Astrocyte of the spinal cord (primary cell): ENCODE measurements at regions not wholly inside any gene's neighbourhood (a gene's known extent, or its start where the extent isn't known, plus 50 kb on each side); places are given as distances from the start of the nearest gene placed in this dataset.

ENCODE experiments used
- DNase-seq: peaks from one replicate; pipeline ENCODE4 v3.0.0; 2011; ENCODE audit warnings: low read depth, low spot score
- H3K4me3 ChIP-seq: 2 replicates; pipeline ENCODE4 v1.5.1; 2011; ENCODE audit warnings: low read depth, mild to moderate bottlenecking, low read length, moderate library complexity
- CTCF ChIP-seq: IDR thresholded peaks from 2 replicates; pipeline ENCODE4 v1.5.1; 2012; ENCODE audit warnings: low read depth, mild to moderate bottlenecking, low read length, inconsistent platforms
- in situ Hi-C: cut with HindIII; loops from 2 replicates; pipeline ENCODE4 v1.10.0; 2017; ENCODE audit warnings: low sequenced_read_pairs

GRCh38 chr3:75260-75659 lies 121.3 kb upstream of the CHL1 start:
- peak; percentile 62 for DNase-seq
- in situ Hi-C loops: no loop called here
- TF ChIP-seq CTCF: no peak
- H3K4me3 ChIP-seq: no peak overlapping the region

GRCh38 chr3:79542-79941 lies 117.0 kb upstream of the CHL1 start:
- TF ChIP-seq CTCF: no peak
- no peak for DNase-seq
- no peak overlapping the region for H3K4me3 ChIP-seq
- in situ Hi-C loops: no loop called here

GRCh38 chr3:82508-82907 lies 114.1 kb upstream of the CHL1 start:
- DNase-seq: no peak
- H3K4me3 ChIP-seq: no peak overlapping the region
- no peak for TF ChIP-seq CTCF
- in situ Hi-C loops: no loop called here

- no peak overlapping the region for H3K4me3 ChIP-seq
- no peak for TF ChIP-seq CTCF
- DNase-seq: no peak
- in situ Hi-C loops: no loop called here
These were observed 113.5 kb upstream of the CHL1 start for GRCh38 chr3:83096-83495.

- H3K4me3 ChIP-seq: no peak overlapping the region
- DNase-seq: no peak
- in situ Hi-C loops: no loop called here
- TF ChIP-seq CTCF: no peak
These were observed 111.4 kb upstream of the CHL1 start for GRCh38 chr3:85180-85579.

- in situ Hi-C loops: no loop called here
- TF ChIP-seq CTCF: no peak
- no peak for DNase-seq
- H3K4me3 ChIP-seq: no peak overlapping the region
These were observed 108.3 kb upstream of the CHL1 start for GRCh38 chr3:88267-88666.

GRCh38 chr3:93746-94145 lies 102.8 kb upstream of the CHL1 start:
- in situ Hi-C loops: no loop called here
- DNase-seq: no peak
- no peak overlapping the region for H3K4me3 ChIP-seq
- no peak for TF ChIP-seq CTCF
